Loucy (cell line): ENCODE measurements at regions not wholly inside any gene's neighbourhood (a gene's known extent, or its start where the extent isn't known, plus 50 kb on each side); places are given as distances from the start of the nearest gene placed in this dataset.

ENCODE experiments used
- CTCF ChIP-seq: fragments of 200-600 bp; sonication (generic); conservative IDR thresholded peaks from 2 replicates; pipeline ENCODE4 v1.5.1; 2014; ENCODE audit warnings: mild to moderate bottlenecking, antibody characterized with exemption, low read length
- EZH2phosphoT487 ChIP-seq: fragments of 200-600 bp; IDR thresholded peaks from 2 replicates; pipeline ENCODE4 v1.6.1; 2018; ENCODE audit warnings: antibody characterized with exemption, mild to moderate bottlenecking, moderate library complexity, borderline replicate concordance

GRCh38 chr2:104977958-104978357 lies 59.9 kb upstream of the MRPS9 start:
- TF ChIP-seq CTCF, result no peak
- no peak for TF ChIP-seq EZH2phosphoT487
